Eye (tissue), 1 donor: ENCODE measurements at regions not wholly inside any gene's neighbourhood (a gene's known extent, or its start where the extent isn't known, plus 50 kb on each side); places are given as distances from the start of the nearest gene placed in this dataset.
"Not testable (repeated sequence)": the region's sequence is repeated elsewhere in the genome, so short reads cannot be mapped to it uniquely, and the experiment has no call there.

ENCODE experiments used
- DNase-seq: peaks from one replicate; pipeline ENCODE4 v3.0.0-alpha.2; 2015

- peak; percentile 75 for DNase-seq
These were observed 565.9 kb downstream of the ETS1 start for GRCh38 chr11:128021349-128022006.

- no peak for DNase-seq
These were observed 568.7 kb downstream of the ETS1 start for GRCh38 chr11:128018692-128019091.

GRCh38 chr11:128005562-128005961 is 581.8 kb downstream of the ETS1 start:
- DNase-seq, result no peak

- no peak for DNase-seq
These were observed 588.9 kb downstream of the ETS1 start for GRCh38 chr11:127998421-127998820.

GRCh38 chr11:127997594-127997993 is 589.8 kb downstream of the ETS1 start:
- DNase-seq, result peak; percentile 24

- DNase-seq, result no peak
These were observed 590.5 kb downstream of the ETS1 start for GRCh38 chr11:127996825-127997224.

GRCh38 chr11:127995921-127996320 is 591.4 kb downstream of the ETS1 start:
- no peak for DNase-seq

- no peak for DNase-seq
These were observed 592.6 kb downstream of the ETS1 start for GRCh38 chr11:127994736-127995135.

GRCh38 chr11:127993788-127994187 is 593.6 kb downstream of the ETS1 start:
- no peak for DNase-seq

- DNase-seq, result peak; percentile 70
These were observed 594.1 kb downstream of the ETS1 start for GRCh38 chr11:127993281-127993680.

GRCh38 chr11:127986073-127986472 is 601.3 kb downstream of the ETS1 start:
- no peak for DNase-seq

GRCh38 chr11:127972816-127973215 is 614.5 kb downstream of the ETS1 start:
- no peak for DNase-seq

- DNase-seq, result no peak
These were observed 615.9 kb downstream of the ETS1 start for GRCh38 chr11:127971448-127971847.

GRCh38 chr11:127966821-127967220 is 620.5 kb downstream of the ETS1 start:
- DNase-seq, result peak; percentile 6

GRCh38 chr11:127965939-127966668 is 621.3 kb downstream of the ETS1 start:
- no peak for DNase-seq

- DNase-seq, result no peak
These were observed 624.9 kb downstream of the ETS1 start for GRCh38 chr11:127962416-127962815.

- no peak for DNase-seq
These were observed 637.2 kb downstream of the ETS1 start for GRCh38 chr11:127950162-127950561.

- no peak for DNase-seq
These were observed 643.6 kb downstream of the ETS1 start for GRCh38 chr11:127943763-127944162.

GRCh38 chr11:127943152-127943551 is 644.2 kb downstream of the ETS1 start:
- no peak for DNase-seq

- DNase-seq, result not testable (repeated sequence)
These were observed 645.8 kb downstream of the ETS1 start for GRCh38 chr11:127941554-127941953.

GRCh38 chr11:127939000-127939399 is 648.4 kb downstream of the ETS1 start:
- no peak for DNase-seq

- DNase-seq, result no peak
These were observed 652.3 kb downstream of the ETS1 start for GRCh38 chr11:127935081-127935480.

- not testable (repeated sequence) for DNase-seq
These were observed 653.4 kb downstream of the ETS1 start for GRCh38 chr11:127933961-127934360.

GRCh38 chr11:127931803-127932202 is 655.6 kb downstream of the ETS1 start:
- DNase-seq, result no peak

- DNase-seq, result no peak
These were observed 660.6 kb downstream of the ETS1 start for GRCh38 chr11:127926721-127927120.
